ENCODE measurements at regions not wholly inside any gene's neighbourhood (a gene's known extent, or its start where the extent isn't known, plus 50 kb on each side); places are given as distances from the start of the nearest gene placed in this dataset.
A peak's percentile ranks its signal among the peaks of the same experiment; 100 is the strongest.

GRCh38 chr3:102089904-102090720 lies 240.8 kb downstream of the NFKBIZ start:
- peak; percentile 54 for DNase-seq (ENCODE audit: low read depth)
- TF ChIP-seq CTCF (conservative IDR thresholded peaks at IDR 0.05; ENCODE audit: low read length) = no peak
- H3K4me3 ChIP-seq (ENCODE audit: low read length) = no peak overlapping the region

GRCh38 chr3:102090721-102091045 lies 241.4 kb downstream of the NFKBIZ start:
- H3K4me3 ChIP-seq (ENCODE audit: low read length) = no peak overlapping the region
- DNase-seq (ENCODE audit: low read depth) = peak; percentile 16
- no peak for TF ChIP-seq CTCF (conservative IDR thresholded peaks at IDR 0.05; ENCODE audit: low read length)

- no peak for DNase-seq (ENCODE audit: low read depth)
- no peak for TF ChIP-seq CTCF (conservative IDR thresholded peaks at IDR 0.05; ENCODE audit: low read length)
- H3K4me3 ChIP-seq (ENCODE audit: low read length) = no peak overlapping the region
Observed at GRCh38 chr3:102091358-102091757, 242.0 kb downstream of the NFKBIZ start.

GRCh38 chr3:102092617-102093466 lies 243.5 kb downstream of the NFKBIZ start:
- no peak for DNase-seq (ENCODE audit: low read depth)
- no peak overlapping the region for H3K4me3 ChIP-seq (ENCODE audit: low read length)
- TF ChIP-seq CTCF (conservative IDR thresholded peaks at IDR 0.05; ENCODE audit: low read length) = no peak

- TF ChIP-seq CTCF (conservative IDR thresholded peaks at IDR 0.05; ENCODE audit: low read length) = no peak
- no peak overlapping the region for H3K4me3 ChIP-seq (ENCODE audit: low read length)
- no peak for DNase-seq (ENCODE audit: low read depth)
Observed at GRCh38 chr3:102094506-102094905, 245.2 kb downstream of the NFKBIZ start.

GRCh38 chr3:102095383-102095782 lies 246.1 kb downstream of the NFKBIZ start:
- DNase-seq (ENCODE audit: low read depth) = no peak
- no peak for TF ChIP-seq CTCF (conservative IDR thresholded peaks at IDR 0.05; ENCODE audit: low read length)
- H3K4me3 ChIP-seq (ENCODE audit: low read length) = no peak overlapping the region

DNA sequence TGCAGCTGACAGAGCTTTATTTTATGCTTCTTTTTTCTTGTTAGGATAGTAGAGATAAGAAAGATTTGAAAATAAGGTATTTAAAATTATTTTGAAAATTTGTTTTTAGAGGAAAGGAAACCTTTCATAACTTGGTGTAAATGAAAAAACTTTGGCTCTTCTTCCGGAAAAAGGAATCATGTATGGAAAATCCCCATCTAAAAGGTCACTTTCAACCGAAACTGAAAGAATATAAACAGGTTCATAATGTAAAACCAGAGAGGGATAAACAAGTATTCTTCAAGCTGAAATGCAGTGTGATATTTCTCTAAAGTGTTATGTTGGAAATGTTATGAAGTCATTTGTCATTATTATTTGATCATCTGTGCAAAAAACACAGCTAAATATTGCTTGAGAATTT lies 246.8 kb downstream of the NFKBIZ start:
- DNase-seq (ENCODE audit: low read depth) = no peak
- no peak for TF ChIP-seq CTCF (conservative IDR thresholded peaks at IDR 0.05; ENCODE audit: low read length)
- H3K4me3 ChIP-seq (ENCODE audit: low read length) = no peak overlapping the region

Measured in AG10803 (cell line).